Upper lobe of right lung (tissue), 1 donor: ENCODE measurements at regions not wholly inside any gene's neighbourhood (a gene's known extent, or its start where the extent isn't known, plus 50 kb on each side); places are given as distances from the start of the nearest gene placed in this dataset.
A peak's percentile ranks its signal among the peaks of the same experiment; 100 is the strongest.

Source experiments
- ATAC-seq: fragments of 200-7000 bp; cut with Tn5 transposase; one replicate; pipeline ENCODE4 v1.9.1; 2020; ENCODE audit warnings: mild to moderate bottlenecking, moderate library complexity
- DNase-seq: peaks from one replicate; pipeline ENCODE4 v3.0.0-alpha.2; 2020
- H3K27ac ChIP-seq: fragments of 200-600 bp; one replicate; pipeline ENCODE4 v1.8.0; 2022
- H3K27me3 ChIP-seq: fragments of 200-600 bp; one replicate; pipeline ENCODE4 v1.8.0; 2022; ENCODE audit warnings: mild to moderate bottlenecking
- H3K36me3 ChIP-seq: fragments of 200-600 bp; one replicate; pipeline ENCODE4 v1.8.0; 2022
- H3K4me1 ChIP-seq: fragments of 200-600 bp; one replicate; pipeline ENCODE4 v1.8.0; 2022
- H3K4me3 ChIP-seq: fragments of 200-600 bp; one replicate; pipeline ENCODE4 v1.8.0; 2022; ENCODE audit warnings: mild to moderate bottlenecking
- H3K9me3 ChIP-seq: fragments of 200-600 bp; one replicate; pipeline ENCODE4 v1.8.0; 2022
- CTCF ChIP-seq: fragments of 200-600 bp; IDR thresholded peaks from one replicate; pipeline ENCODE4 v1.8.0; 2022; ENCODE audit warnings: antibody characterized with exemption
- intact Hi-C: fragments of 100-400 bp; cut with DNase I; formaldehyde crosslinking; loops from one replicate; pipeline ENCODE4 v1.11.0; 2022
- donor health status: DM: no; HTN: yes; CAD: no; lungs with severe emphysema.

- peak; percentile 80 for ATAC-seq
- DNase-seq = no peak
- Histone ChIP-seq H3K27me3 (peaks cover 3% of the 10 kb centered on the region), H3K4me1 (no peaks in the 10 kb centered on the region), H3K27ac (no peak overlapping the region), H3K36me3 (no peaks in the 10 kb centered on the region), H3K9me3 (no peaks in the 10 kb centered on the region), H3K4me3 (no peak overlapping the region)
- intact Hi-C loops = no loop called here
- TF ChIP-seq CTCF = no peak
Observed at GRCh38 chr10:93190372-93190771, 116.7 kb downstream of the CYP26A1 start.

- Histone ChIP-seq H3K27ac (no peak overlapping the region), H3K9me3 (no peaks in the 10 kb centered on the region), H3K4me3 (no peak overlapping the region), H3K4me1 (peaks cover 7% of the 10 kb centered on the region), H3K27me3 (peaks cover 3% of the 10 kb centered on the region), H3K36me3 (no peaks in the 10 kb centered on the region)
- no peak for TF ChIP-seq CTCF
- no peak for ATAC-seq
- intact Hi-C loops = no loop called here
- DNase-seq = no peak
Observed at GRCh38 chr10:93193906-93194305, 120.2 kb downstream of the CYP26A1 start.

GRCh38 chr10:93198401-93199131, 124.9 kb downstream of the CYP26A1 start:
- H3K27ac ChIP-seq = no peak overlapping the region

GRCh38 chr10:93199191-93199751, 125.6 kb downstream of the CYP26A1 start:
- peak overlapping the region; percentile 40 for H3K4me3 ChIP-seq
- peaks cover 7% of the 10 kb centered on the region for H3K4me1 ChIP-seq
- H3K9me3 ChIP-seq = no peaks in the 10 kb centered on the region
- intact Hi-C loops = no loop called here
- no peak overlapping the region for H3K27ac ChIP-seq
- no peak for TF ChIP-seq CTCF
- H3K27me3 ChIP-seq = no peaks in the 10 kb centered on the region
- DNase-seq = peak; percentile 76
- H3K36me3 ChIP-seq = no peaks in the 10 kb centered on the region
- peak; percentile 96 for ATAC-seq

More at GRCh38 chr10:93198401-93199131, 124.9 kb downstream of the CYP26A1 start:
- intact Hi-C loops = no loop called here
- peaks cover 7% of the 10 kb centered on the region for H3K4me1 ChIP-seq
- peaks cover 3% of the 10 kb centered on the region for H3K27me3 ChIP-seq
- H3K4me3 ChIP-seq = peak overlapping the region; percentile 40
- no peaks in the 10 kb centered on the region for H3K36me3 ChIP-seq
- no peak for DNase-seq
- H3K9me3 ChIP-seq = no peaks in the 10 kb centered on the region
- no peak for TF ChIP-seq CTCF
- ATAC-seq = peak; percentile 64

GRCh38 chr10:93204494-93205485, 131.1 kb downstream of the CYP26A1 start:
- H3K27me3 ChIP-seq = no peaks in the 10 kb centered on the region
- H3K4me3 ChIP-seq = no peak overlapping the region
- intact Hi-C loops = no loop called here
- H3K9me3 ChIP-seq = no peaks in the 10 kb centered on the region
- no peaks in the 10 kb centered on the region for H3K36me3 ChIP-seq
- no peak for TF ChIP-seq CTCF
- DNase-seq (no peak), ATAC-seq (no peak)
- no peak overlapping the region for H3K27ac ChIP-seq
- no peaks in the 10 kb centered on the region for H3K4me1 ChIP-seq
